Lower leg skin (tissue), 4 donors: ENCODE measurements at regions not wholly inside any gene's neighbourhood (a gene's known extent, or its start where the extent isn't known, plus 50 kb on each side); places are given as distances from the start of the nearest gene placed in this dataset.
"Not testable (repeated sequence)": the region's sequence is repeated elsewhere in the genome, so short reads cannot be mapped to it uniquely, and the experiment has no call there.

Source experiments
- DNase-seq, 2 donors: peaks; one replicate each; pipeline ENCODE4 v3.0.0-alpha.2; 2019; ENCODE audit warnings: low spot score in 2 of 2
- H3K4me3 ChIP-seq: fragments of 200-600 bp; sonication (generic); 2 replicates; pipeline ENCODE4 v1.5.1; 2017; ENCODE audit warnings: mild to moderate bottlenecking, low read depth; ENCODE audit not compliant: poor library complexity, severe bottlenecking
- POLR2A ChIP-seq, 2 donors: fragments of 450-650 bp; IDR thresholded peaks; one replicate each; pipeline ENCODE4 v1.6.1; 2016 to 2017; ENCODE audit warnings: antibody characterized with exemption in 2 of 2, mild to moderate bottlenecking in 1 of 2, moderate library complexity in 1 of 2
- WGBS, 2 donors: methylation state at CpG; one replicate each; pipeline ENCODE4 v1.1.5; 2018; 5-methylcytosine and 5-hydroxymethylcytosine counted together
- intact Hi-C: fragments of 100-400 bp; cut with DNase I; formaldehyde crosslinking; loops from one replicate; pipeline ENCODE4 v1.15.0; 2023; ENCODE audit warnings: low total_unique reads
- TF ChIP-seq, protein P1 (sequence below), 3 donors: fragments of 450-650 bp; IDR thresholded peaks; one replicate each; pipeline ENCODE4 v1.5.1; 2016; ENCODE audit warnings: antibody characterized with exemption in 3 of 3, mild to moderate bottlenecking in 3 of 3, moderate library complexity in 2 of 3

GRCh38 chr2:226087051-226087450, 687.5 kb downstream of the NYAP2 start:
- DNase-seq, result no peak
- H3K4me3 ChIP-seq, result no peak overlapping the region
- 43 to 56% methylated on average over 3 of the region's 3 CpGs for WGBS, 2 donors
- intact Hi-C loops, result no loop called here
- TF ChIP-seq, protein P1, sequence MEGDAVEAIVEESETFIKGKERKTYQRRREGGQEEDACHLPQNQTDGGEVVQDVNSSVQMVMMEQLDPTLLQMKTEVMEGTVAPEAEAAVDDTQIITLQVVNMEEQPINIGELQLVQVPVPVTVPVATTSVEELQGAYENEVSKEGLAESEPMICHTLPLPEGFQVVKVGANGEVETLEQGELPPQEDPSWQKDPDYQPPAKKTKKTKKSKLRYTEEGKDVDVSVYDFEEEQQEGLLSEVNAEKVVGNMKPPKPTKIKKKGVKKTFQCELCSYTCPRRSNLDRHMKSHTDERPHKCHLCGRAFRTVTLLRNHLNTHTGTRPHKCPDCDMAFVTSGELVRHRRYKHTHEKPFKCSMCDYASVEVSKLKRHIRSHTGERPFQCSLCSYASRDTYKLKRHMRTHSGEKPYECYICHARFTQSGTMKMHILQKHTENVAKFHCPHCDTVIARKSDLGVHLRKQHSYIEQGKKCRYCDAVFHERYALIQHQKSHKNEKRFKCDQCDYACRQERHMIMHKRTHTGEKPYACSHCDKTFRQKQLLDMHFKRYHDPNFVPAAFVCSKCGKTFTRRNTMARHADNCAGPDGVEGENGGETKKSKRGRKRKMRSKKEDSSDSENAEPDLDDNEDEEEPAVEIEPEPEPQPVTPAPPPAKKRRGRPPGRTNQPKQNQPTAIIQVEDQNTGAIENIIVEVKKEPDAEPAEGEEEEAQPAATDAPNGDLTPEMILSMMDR (IDR thresholded peaks at IDR 0.05), result no peak
- TF ChIP-seq POLR2A (IDR thresholded peaks at IDR 0.05), result no peak

DNA sequence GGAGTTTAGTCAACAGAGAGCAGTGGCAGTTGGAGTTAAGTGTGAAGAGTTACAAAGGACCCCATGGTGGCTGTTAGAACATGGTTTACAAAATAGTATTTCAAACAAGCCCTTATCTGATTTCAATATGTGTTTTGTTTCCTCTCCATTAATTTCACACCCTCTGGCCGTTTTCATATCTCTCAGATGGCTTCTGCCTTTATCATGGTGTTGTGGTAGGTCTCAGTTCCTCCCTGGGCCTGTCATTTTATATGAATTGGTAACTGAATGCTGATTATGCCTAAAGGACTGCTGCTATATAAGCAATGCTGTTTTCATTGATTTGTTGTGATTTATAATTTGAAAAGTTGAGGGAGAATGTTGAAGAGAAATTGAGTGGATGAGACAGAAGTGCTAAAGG, 686.7 kb downstream of the NYAP2 start:
- no peak overlapping the region for H3K4me3 ChIP-seq
- 39 to 43% methylated on average over 1 of the region's 1 CpG for WGBS, 2 donors
- no peak for DNase-seq
- TF ChIP-seq, protein P1 (IDR thresholded peaks at IDR 0.05), result no peak
- TF ChIP-seq POLR2A (IDR thresholded peaks at IDR 0.05), result no peak
- intact Hi-C loops, result no loop called here

- H3K4me3 ChIP-seq, intact Hi-C loops, DNase-seq: not testable (repeated sequence)
These were observed 685.9 kb downstream of the NYAP2 start for GRCh38 chr2:226085425-226085824.

DNA sequence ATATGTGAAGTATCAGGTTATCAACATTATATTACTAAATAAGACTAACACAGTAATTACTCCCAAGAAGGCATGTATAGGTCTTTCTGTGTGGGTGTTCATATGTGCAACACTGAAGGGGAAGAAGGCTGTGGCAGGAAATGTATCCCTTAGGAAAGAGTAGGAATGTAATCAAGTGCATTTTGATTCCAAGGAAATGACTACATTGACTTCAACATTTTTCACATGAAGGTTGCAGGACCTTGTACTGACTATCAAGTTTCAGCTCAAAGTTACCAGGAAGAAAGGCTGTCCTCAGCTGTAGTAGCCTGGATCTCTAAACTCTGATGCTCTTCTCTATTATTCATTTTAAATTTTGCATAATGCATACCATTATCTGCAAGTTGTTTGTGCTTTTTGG, 680.8 kb downstream of the NYAP2 start:
- TF ChIP-seq POLR2A (IDR thresholded peaks at IDR 0.05), result no peak
- TF ChIP-seq, protein P1 (IDR thresholded peaks at IDR 0.05), result no peak
- DNase-seq, result no peak
- H3K4me3 ChIP-seq, result no peak overlapping the region
- intact Hi-C loops, result no loop called here

DNA sequence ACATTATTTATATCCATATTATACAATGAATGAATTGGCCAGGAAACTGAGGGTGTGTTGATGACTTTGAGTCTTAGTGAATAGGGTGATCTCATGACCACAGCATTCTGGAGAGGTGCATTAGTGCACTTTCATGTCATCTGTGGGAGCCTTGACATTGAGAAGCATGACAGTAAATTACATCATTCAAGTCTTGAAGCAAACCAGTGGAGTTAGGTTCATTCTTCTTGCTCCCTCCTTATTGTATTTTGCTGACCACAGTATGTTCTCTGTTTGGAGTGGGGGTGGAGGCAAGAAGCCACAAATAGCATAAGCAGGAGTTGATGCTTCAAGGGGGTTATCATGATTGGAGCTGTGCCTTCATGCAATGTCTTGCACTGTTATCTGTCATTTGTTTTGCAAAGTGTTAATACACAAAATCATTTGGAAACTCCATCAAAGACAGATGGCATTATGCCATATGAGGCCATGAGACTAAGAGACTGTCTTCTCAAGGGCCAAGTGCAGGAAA, 680.2 kb downstream of the NYAP2 start:
- DNase-seq, result no peak
- intact Hi-C loops, result no loop called here
- no peak overlapping the region for H3K4me3 ChIP-seq
- TF ChIP-seq POLR2A (IDR thresholded peaks at IDR 0.05), result no peak
- TF ChIP-seq, protein P1 (IDR thresholded peaks at IDR 0.05), result no peak

DNA sequence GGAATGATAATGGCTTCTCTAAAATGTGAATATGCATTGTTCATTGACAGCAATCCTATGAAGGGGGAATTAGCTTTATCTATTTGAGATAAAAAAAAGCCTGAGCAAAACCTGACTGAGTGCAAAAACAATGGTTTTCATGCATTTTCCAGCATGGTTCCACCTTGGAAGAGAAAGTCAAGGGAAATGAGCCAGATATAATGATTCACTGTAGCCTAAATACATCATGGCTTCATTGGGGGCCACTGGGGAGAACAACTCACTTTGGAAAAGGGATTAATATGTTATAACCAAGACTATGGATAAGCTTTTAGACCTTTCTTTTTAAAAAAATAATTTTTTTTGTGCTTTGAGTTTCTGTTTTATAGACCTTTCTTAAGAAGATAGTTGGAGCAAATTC, 679.7 kb downstream of the NYAP2 start:
- no peak for DNase-seq
- H3K4me3 ChIP-seq, result no peak overlapping the region
- intact Hi-C loops, result no loop called here
- TF ChIP-seq, protein P1 (IDR thresholded peaks at IDR 0.05), result no peak
- no peak for TF ChIP-seq POLR2A (IDR thresholded peaks at IDR 0.05)
